ENCODE measurements at regions not wholly inside any gene's neighbourhood (a gene's known extent, or its start where the extent isn't known, plus 50 kb on each side); places are given as distances from the start of the nearest gene placed in this dataset.

DNA sequence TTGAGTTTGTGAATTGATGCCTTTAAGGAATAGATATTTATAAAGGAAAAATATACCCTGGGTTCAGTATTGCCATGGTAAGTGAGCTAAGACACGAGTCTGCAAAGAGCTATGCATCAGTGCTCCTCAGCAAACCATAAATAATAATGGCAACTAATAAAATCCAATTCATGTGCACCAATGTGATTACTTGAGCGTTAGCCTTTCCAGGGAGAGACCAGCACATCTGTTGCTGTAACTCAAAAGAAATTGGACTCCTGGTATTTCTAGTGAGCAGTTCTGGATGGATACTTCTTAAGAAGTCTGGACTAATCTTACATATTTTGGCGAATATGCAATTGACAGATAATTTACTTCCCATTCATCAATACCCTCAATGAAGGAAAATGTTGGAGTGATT, 373.3 kb downstream of the ARHGEF28 start:
- no peak for DNase-seq (ENCODE audit: low read depth in 2 of 3, low spot score in 2 of 3)

DNA sequence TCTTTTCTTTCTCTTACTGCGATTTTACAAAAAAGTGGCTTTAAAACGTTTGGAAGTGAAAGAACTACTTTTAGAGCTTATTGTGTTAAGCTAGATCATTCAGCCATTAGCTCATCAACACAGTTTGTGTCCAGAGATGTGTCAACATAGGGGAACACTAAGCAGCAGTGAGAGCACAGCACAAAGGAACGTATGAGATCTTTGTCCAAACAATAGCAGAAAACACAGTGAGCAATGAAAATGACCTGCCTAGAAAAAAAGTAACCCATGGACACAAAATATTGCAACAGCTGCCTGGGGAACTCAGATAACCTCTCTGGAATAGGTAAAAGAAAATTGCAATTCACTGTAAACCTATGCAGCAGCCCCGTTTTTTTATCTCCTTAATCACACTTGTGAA, 372.5 kb downstream of the ARHGEF28 start:
- no peak for DNase-seq (ENCODE audit: low read depth in 2 of 3, low spot score in 2 of 3)

DNA sequence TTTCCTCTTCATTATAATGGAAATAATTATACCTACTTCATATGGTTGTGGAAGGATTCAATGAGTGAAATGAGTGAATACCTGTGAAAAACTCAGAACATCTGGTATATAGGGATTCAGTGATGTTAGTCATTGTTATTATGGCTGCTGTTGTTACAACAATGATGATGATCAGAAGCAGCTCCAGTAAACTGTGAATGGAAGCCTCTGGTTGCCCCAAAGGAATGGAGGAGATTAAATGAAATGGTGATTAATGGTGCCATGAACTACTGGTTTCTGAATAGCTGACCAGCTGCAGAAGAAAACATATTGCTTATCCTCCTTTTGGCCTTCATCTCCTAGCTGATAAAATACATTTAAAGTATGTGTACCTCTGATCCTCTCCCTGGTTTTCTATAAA, 372.0 kb downstream of the ARHGEF28 start:
- DNase-seq (ENCODE audit: low read depth in 2 of 3, low spot score in 2 of 3) = no peak

DNA sequence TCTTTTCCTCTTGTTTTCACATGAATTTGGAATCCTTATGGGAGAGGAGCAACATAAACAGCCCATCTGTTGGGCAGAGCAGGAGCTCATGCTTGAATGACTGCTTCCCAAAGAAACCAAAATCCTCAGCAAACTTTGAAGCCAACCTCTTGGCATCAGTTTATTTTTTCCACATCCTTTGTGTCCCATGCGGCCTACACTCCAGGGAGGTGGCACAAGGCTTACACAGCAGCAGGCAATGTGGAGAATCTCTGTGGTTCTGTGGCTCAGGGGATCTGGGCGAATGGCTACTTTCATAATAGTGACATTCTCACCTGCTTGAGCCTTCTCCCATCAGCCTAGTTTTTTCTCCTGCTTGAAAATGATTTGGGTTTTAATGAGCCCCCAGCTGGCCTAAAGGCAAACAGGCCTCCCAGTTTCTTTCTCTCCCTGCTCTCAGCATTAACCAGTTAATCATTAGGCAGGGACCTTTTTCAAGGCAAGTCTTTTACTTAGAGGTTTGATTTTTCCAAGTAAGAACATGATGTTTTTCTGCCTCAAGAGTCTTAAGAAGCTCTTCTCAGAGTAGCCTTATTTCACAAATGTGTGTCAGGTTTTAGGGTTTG, 370.3 kb downstream of the ARHGEF28 start:
- DNase-seq (ENCODE audit: low read depth in 2 of 3, low spot score in 2 of 3) = no peak

DNA sequence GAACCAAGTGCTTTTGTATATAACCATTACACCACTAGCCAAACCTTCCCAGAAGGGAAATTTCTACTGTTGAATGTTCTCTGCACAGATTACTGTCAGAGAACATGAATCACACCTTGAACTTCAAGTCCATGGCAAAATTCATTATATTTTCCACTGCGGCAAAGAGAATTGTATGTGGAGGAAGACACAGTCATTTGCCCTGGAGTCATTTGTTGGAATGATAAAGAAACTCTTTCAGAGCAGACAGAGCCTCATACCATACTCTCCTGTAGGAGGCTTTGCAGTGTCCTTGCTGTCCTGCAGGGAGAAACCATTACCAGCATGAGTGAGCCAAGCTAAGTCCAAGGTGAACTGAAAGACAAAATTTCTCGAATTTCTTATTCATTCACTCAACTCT, 369.0 kb downstream of the ARHGEF28 start:
- DNase-seq (ENCODE audit: low read depth in 2 of 3, low spot score in 2 of 3) = no peak

Measured in activated CD8-positive, alpha-beta memory T cell treated with anti-CD3 and anti-CD28 coated beads for 48 hours (primary cell).